K562 (cell line): ENCODE measurements at regions not wholly inside any gene's neighbourhood (a gene's known extent, or its start where the extent isn't known, plus 50 kb on each side); places are given as distances from the start of the nearest gene placed in this dataset.

Experiments
- AFF1 ChIP-seq, 2 experiments: fragments of 450-650 bp; IDR thresholded peaks; 2 replicates each; pipeline ENCODE4 v1.6.1; 2018; ENCODE audit warnings: mild to moderate bottlenecking in 2 of 2, low read depth in 1 of 2; ENCODE audit not compliant: partially characterized antibody in 2 of 2
- BRD9 ChIP-seq: fragments of 450-650 bp; IDR thresholded peaks from 2 replicates; pipeline ENCODE4 v1.6.1; 2018; ENCODE audit warnings: low read depth; ENCODE audit not compliant: partially characterized antibody
- DACH1 ChIP-seq: fragments of 450-650 bp; IDR thresholded peaks from 2 replicates; pipeline ENCODE4 v1.6.1; 2018; ENCODE audit not compliant: partially characterized antibody
- DIDO1 ChIP-seq: fragments of 450-650 bp; IDR thresholded peaks from 2 replicates; pipeline ENCODE4 v1.6.1; 2016; ENCODE audit warnings: low read depth, missing biosample characterization, missing genetic modification characterization
- DLX4 ChIP-seq: fragments of 250-450 bp; sonication (Bioruptor Pico); IDR thresholded peaks from 2 replicates; pipeline ENCODE4 v1.6.1; 2021; ENCODE audit warnings: mild to moderate bottlenecking
- EP400 ChIP-seq: fragments of 450-650 bp; IDR thresholded peaks from 2 replicates; pipeline ENCODE4 v1.6.1; 2017; ENCODE audit warnings: antibody characterized with exemption, mild to moderate bottlenecking, moderate library complexity
- FIP1L1 ChIP-seq: fragments of 200-400 bp; formaldehyde crosslinking; IDR thresholded peaks from 2 replicates; pipeline ENCODE4 v1.6.1; 2018; ENCODE audit warnings: mild to moderate bottlenecking, low read depth, low read length; ENCODE audit not compliant: poor library complexity, severe bottlenecking
- FOXJ2 ChIP-seq: fragments of 200-800 bp; sonication (Bioruptor generic); IDR thresholded peaks from 2 replicates; pipeline ENCODE4 v1.6.1; 2016; ENCODE audit warnings: missing genetic modification characterization, missing compliant biosample characterization
- FOXM1 ChIP-seq, 2 experiments: fragments of 450-650 bp in 1 of 2; sonication (generic) in 1 of 2; formaldehyde crosslinking in 1 of 2; IDR thresholded peaks; 2 replicates each; pipeline versions ENCODE4 v1.6.1 to v1.9.0; 2017 to 2022; ENCODE audit warnings: low read depth in 2 of 2, mild to moderate bottlenecking in 2 of 2, missing genetic modification reagents in 1 of 2, moderate library complexity in 1 of 2
- FOXO4 ChIP-seq: fragments of 450-650 bp; formaldehyde crosslinking; IDR thresholded peaks from 2 replicates; pipeline ENCODE4 v1.4.0; 2020; ENCODE audit warnings: mild to moderate bottlenecking, moderate library complexity
- MYBL2 ChIP-seq, 2 experiments: fragments of 450-650 bp in 1 of 2; sonication (generic) in 1 of 2; formaldehyde crosslinking in 1 of 2; IDR thresholded peaks; 2 replicates each; pipeline versions ENCODE4 v1.6.1 to v1.8.1; 2017 to 2022; ENCODE audit warnings: borderline replicate concordance in 1 of 2, inconsistent platforms in 1 of 2, low read depth in 1 of 2, mild to moderate bottlenecking in 1 of 2, missing genetic modification reagents in 1 of 2, moderate library complexity in 1 of 2
- MYC ChIP-seq, 2 experiments: fragments of 250-450 bp in 1 of 2; sonication (Bioruptor Pico) in 1 of 2; IDR thresholded peaks; 2 replicates each; pipeline versions ENCODE4 v1.5.1 to v1.6.1; 2012 to 2021; ENCODE audit warnings: low read depth in 2 of 2, borderline replicate concordance in 1 of 2, improper control_type of control experiment in 1 of 2, low read length in 1 of 2, mild to moderate bottlenecking in 1 of 2, moderate library complexity in 1 of 2
- PRPF4 ChIP-seq: fragments of 200-400 bp; formaldehyde crosslinking; IDR thresholded peaks from one replicate; pipeline ENCODE4 v1.6.1; 2017; ENCODE audit warnings: low read length, low read depth, mild to moderate bottlenecking; ENCODE audit not compliant: insufficient read depth, poor library complexity, severe bottlenecking
- RFX5 ChIP-seq: IDR thresholded peaks from 2 replicates; pipeline ENCODE4 v1.6.1; 2011; ENCODE audit warnings: low read depth, mild to moderate bottlenecking, improper control_type of control experiment, low read length
- SMARCA5 ChIP-seq: fragments of 450-650 bp; IDR thresholded peaks from 2 replicates; pipeline ENCODE4 v1.6.1; 2016
- SREBF1 ChIP-seq: fragments of 150-350 bp; IDR thresholded peaks from 2 replicates; pipeline ENCODE4 v1.6.1; 2014; ENCODE audit warnings: antibody characterized with exemption, low read depth, low read length, borderline replicate concordance
- TAL1 ChIP-seq: fragments of 450-650 bp; IDR thresholded peaks from 2 replicates; pipeline ENCODE4 v1.6.1; 2016; ENCODE audit warnings: mild to moderate bottlenecking
- ZKSCAN8 ChIP-seq: fragments of 200-800 bp; sonication (Bioruptor generic); IDR thresholded peaks from 2 replicates; pipeline ENCODE4 v1.6.1; 2016; ENCODE audit warnings: missing genetic modification characterization, missing compliant biosample characterization
- ZNF239 ChIP-seq: fragments of 250-450 bp; sonication (Bioruptor Pico); IDR thresholded peaks from 2 replicates; pipeline ENCODE4 v1.4.0; 2020; ENCODE audit warnings: mild to moderate bottlenecking
- TF ChIP-seq, protein P1 (sequence below): fragments of 450-650 bp; formaldehyde crosslinking; IDR thresholded peaks from 2 replicates; pipeline ENCODE4 v1.4.0; 2022; ENCODE audit warnings: missing genetic modification characterization

DNA sequence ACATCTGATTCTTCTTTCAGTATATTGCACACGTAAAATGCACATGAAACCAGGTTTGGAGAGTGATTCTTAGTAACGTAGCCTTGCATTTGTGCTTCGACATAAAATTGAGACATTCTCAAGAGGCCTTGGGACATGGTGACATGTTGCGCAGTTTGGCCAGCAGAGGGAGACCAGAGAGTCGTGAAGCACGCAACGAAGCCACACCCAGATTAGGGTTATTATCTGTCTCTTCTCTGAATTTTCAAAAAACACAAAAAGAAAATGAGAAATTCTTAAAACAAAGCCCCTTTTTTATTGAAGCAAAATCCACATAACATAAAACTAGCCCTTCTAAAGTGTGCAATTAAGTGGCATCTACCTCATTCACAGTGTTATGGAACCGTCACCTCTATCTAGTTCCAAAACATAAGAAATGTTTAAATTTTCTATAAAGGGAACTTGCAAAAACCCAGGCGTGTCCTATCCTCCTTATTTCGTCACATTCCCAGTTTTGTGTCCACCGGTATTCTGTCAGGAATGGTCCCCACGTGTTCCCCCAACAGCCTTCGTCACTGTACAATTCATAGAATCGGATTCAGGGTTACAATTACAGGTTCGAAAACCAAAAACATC lies 108.8 kb upstream of the ATF7IP start (continued):
- TF ChIP-seq ZKSCAN8 (CRISPR knock-in tag) (no peak), PRPF4 (no peak), DLX4 (CRISPR knock-in tag) (no peak), ZNF239 (no peak), FOXM1 (IDR thresholded peaks at IDR 0.05; ENCODE audit: low read depth) (no peak), FOXM1 (CRISPR knock-in tag; IDR thresholded peaks at IDR 0.05; ENCODE audit: low read depth) (no peak), BRD9 (peak; percentile 71), FOXO4 (no peak), SREBF1 (no peak), SMARCA5 (no peak), MYBL2 (IDR thresholded peaks at IDR 0.05; ENCODE audit: low read depth) (no peak), MYBL2 (CRISPR knock-in tag; IDR thresholded peaks at IDR 0.05; ENCODE audit: borderline replicate concordance) (no peak), DACH1 (no peak), AFF1 (IDR thresholded peaks at IDR 0.05; ENCODE audit: low read depth in 1 of 2, partially characterized antibody in 2 of 2) (no peak), TAL1 (no peak), FIP1L1 (no peak), RFX5 (no peak), DIDO1 (no peak), FOXJ2 (tag) (no peak), MYC (IDR thresholded peaks at IDR 0.05; ENCODE audit: low read depth, low read length) (no peak), MYC (CRISPR knock-in tag; IDR thresholded peaks at IDR 0.05; ENCODE audit: borderline replicate concordance, low read depth) (no peak), EP400 (peak; percentile 17; the same call in 1 of the 2 replicates)
- TF ChIP-seq, protein P1, sequence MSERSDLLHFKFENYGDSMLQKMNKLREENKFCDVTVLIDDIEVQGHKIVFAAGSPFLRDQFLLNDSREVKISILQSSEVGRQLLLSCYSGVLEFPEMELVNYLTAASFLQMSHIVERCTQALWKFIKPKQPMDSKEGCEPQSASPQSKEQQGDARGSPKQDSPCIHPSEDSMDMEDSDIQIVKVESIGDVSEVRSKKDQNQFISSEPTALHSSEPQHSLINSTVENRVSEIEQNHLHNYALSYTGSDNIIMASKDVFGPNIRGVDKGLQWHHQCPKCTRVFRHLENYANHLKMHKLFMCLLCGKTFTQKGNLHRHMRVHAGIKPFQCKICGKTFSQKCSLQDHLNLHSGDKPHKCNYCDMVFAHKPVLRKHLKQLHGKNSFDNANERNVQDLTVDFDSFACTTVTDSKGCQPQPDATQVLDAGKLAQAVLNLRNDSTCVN (CRISPR knock-in tag), result no peak
